ENCODE measurements at regions not wholly inside any gene's neighbourhood (a gene's known extent, or its start where the extent isn't known, plus 50 kb on each side); places are given as distances from the start of the nearest gene placed in this dataset.

DNA sequence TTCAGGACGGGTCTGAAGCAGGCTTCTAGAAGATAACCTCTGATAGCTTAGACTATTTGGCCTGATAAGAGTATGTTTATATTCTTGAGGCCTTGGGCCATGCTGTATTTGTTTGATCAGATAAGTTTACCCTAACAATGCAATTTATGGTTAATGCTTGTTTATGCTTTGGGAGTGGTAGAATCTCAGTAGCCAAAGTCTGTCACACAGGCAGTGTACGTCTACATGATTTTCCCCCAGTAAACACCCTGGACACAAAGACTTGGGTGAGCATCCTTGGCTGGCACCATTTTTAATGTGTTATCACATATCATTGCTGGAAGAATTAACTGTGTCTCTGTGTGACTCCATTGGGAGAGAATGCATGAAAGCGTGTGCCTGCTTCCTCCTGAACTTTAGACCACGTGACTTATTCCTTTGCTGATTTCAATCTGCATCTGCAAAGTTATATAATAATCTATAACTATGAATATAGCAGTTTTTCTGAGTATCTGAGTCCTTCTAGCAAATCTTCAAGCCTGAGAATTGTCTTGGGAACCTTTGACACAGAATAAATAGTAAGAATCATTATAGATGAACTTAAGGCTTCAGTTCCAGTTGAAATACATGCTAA lies 172.4 kb downstream of the CASP12 start:
- TF ChIP-seq, protein P1, sequence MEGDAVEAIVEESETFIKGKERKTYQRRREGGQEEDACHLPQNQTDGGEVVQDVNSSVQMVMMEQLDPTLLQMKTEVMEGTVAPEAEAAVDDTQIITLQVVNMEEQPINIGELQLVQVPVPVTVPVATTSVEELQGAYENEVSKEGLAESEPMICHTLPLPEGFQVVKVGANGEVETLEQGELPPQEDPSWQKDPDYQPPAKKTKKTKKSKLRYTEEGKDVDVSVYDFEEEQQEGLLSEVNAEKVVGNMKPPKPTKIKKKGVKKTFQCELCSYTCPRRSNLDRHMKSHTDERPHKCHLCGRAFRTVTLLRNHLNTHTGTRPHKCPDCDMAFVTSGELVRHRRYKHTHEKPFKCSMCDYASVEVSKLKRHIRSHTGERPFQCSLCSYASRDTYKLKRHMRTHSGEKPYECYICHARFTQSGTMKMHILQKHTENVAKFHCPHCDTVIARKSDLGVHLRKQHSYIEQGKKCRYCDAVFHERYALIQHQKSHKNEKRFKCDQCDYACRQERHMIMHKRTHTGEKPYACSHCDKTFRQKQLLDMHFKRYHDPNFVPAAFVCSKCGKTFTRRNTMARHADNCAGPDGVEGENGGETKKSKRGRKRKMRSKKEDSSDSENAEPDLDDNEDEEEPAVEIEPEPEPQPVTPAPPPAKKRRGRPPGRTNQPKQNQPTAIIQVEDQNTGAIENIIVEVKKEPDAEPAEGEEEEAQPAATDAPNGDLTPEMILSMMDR (IDR thresholded peaks at IDR 0.05; ENCODE audit: low read depth, low read length) = no peak
- no peak overlapping the region for H3K4me3 ChIP-seq (replicated peaks in 1 of 2; ENCODE audit: low read depth in 2 of 2, low read length in 2 of 2)
- DNase-seq (ENCODE audit: low read depth in 2 of 2) = no peak

DNA sequence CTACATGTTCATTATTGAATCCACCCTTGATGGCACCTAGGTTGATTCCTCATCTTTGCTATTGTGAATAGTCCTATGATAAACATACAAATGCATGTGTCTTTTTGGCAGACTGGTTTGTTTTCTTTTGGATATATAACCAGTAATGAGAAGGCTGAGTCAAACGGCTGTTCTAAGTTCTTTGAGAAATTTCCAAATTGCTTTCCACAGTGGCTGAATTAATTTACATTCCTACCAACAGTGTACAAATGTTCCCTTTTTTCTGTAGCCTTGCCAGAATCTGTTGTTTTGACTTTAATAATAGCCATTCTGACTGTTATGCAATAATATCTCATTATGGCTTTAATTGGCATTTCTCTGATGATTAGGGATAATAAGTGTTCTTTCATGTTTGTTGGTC lies 184.9 kb downstream of the CASP12 start:
- no peak overlapping the region for H3K4me3 ChIP-seq (replicated peaks in 1 of 2; ENCODE audit: low read depth in 2 of 2, low read length in 2 of 2)
- TF ChIP-seq, protein P1 (IDR thresholded peaks at IDR 0.05; ENCODE audit: low read depth, low read length) = no peak
- peak; percentile 27 to 35 for DNase-seq (ENCODE audit: low read depth in 2 of 2)

DNA sequence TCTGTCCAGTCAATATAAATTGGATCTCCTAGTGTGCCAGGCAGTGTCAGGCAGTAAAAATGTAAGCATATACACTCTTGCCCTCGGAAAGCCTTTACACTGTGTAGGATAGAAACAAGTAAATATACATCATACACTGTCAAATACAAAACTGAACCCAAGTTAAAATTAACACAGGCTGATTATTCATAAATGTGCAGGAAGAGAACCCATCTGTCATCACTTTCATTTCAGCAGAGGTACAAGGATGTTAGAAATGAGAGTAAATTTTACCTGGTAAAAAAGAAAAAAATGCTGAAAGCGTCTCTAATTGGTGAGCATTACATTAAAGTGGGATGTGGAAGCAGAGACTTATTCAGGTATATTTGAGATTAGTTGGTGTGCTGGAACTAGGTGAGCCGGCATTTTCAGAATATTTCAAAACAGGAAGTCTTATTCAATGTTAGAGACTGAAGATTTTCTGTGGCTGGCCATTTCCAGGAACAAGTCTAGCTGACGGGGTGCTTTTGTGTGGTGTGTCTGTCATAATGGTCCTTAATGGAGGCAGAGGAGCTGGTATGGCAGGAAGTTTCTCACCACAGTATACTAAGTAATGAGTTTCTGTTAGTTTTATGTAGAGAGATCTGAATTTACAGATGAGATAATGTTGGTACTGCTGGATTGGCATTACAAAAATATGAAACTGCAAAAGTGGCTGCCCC lies 192.6 kb downstream of the CASP12 start:
- DNase-seq (ENCODE audit: low read depth in 2 of 2) = peak; percentile 44 to 67
- H3K4me3 ChIP-seq (replicated peaks in 1 of 2; ENCODE audit: low read depth in 2 of 2, low read length in 2 of 2) = no peak overlapping the region
- TF ChIP-seq, protein P1 (IDR thresholded peaks at IDR 0.05; ENCODE audit: low read depth, low read length) = no peak

DNA sequence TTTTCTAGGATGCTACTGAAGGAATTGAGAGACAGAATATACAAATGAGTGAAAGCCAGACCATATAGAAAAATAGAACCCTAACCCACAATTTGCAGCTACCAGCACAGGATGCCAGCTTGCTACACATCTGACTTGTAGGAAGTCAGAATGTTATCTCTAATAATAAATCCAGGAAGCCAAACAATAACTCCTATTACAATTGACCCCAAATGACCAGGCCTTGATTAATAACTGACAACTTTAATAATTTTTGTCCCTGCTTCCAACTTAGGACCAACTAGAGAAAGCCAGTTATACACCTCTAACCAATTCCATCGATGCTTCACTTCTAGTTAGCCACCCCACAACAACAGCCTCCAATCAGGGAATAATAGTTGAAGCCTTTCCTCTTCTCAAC lies 193.4 kb downstream of the CASP12 start:
- TF ChIP-seq, protein P1 (IDR thresholded peaks at IDR 0.05; ENCODE audit: low read depth, low read length) = no peak
- DNase-seq (ENCODE audit: low read depth in 2 of 2) = no peak
- no peak overlapping the region for H3K4me3 ChIP-seq (replicated peaks in 1 of 2; ENCODE audit: low read depth in 2 of 2, low read length in 2 of 2)

DNA sequence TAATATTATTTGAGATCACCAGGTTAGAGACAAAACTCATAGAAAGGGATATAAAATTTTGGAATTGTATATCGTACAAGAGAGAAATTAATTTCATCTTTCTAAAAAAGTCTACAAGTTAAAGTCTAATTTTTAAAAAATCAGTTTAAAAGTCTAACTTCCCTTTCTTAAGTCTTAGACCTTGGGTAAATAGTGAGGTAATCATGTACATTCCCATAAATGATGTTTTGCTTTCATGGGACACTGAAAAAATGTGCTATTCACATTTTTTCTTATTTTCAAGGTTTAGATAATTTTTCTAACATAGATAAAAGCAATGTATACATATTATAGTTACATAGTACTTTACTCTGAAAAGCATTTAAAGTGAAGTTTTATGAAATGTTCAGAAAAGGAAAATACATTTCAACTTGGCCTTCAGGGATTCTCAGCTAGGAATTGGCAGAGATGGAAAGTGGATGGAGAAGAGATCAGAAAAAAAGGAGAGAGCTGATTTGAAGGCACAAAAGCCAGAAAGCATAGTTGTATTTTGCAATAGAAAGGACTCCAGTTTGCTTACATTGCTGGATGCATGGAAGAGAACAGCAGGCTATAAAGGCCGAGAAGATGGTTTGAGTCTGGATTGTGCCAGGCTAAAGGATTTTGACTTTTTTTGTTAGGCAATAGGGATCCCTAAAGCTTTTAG lies 194.0 kb downstream of the CASP12 start:
- DNase-seq (ENCODE audit: low read depth in 2 of 2) = no peak
- no peak overlapping the region for H3K4me3 ChIP-seq (replicated peaks in 1 of 2; ENCODE audit: low read depth in 2 of 2, low read length in 2 of 2)
- TF ChIP-seq, protein P1 (IDR thresholded peaks at IDR 0.05; ENCODE audit: low read depth, low read length) = no peak

DNA sequence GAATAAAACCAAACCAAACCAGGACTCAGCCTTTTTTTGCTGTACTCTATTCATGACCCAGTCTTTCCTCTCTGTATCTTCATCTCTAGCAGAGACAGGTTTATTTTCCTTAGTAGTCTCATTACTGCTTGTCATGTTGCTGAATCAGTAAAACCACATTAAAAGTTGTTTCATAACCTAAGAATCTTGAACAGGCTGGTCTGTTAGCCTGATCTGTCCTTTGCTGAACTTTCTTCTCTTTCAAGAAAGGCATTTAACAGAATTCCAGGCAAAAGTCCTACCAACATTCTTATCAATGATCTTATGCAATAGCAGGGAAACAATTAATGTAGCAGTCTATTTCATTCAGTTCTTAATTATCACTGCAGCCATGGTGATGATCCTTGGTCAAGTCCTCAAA lies 197.7 kb downstream of the CASP12 start:
- TF ChIP-seq, protein P1 (IDR thresholded peaks at IDR 0.05; ENCODE audit: low read depth, low read length) = no peak
- no peak overlapping the region for H3K4me3 ChIP-seq (replicated peaks in 1 of 2; ENCODE audit: low read depth in 2 of 2, low read length in 2 of 2)
- peak; percentile 57 to 73 for DNase-seq (ENCODE audit: low read depth in 2 of 2)
